Sigmoid colon (tissue), 6 donors: ENCODE measurements at regions not wholly inside any gene's neighbourhood (a gene's known extent, or its start where the extent isn't known, plus 50 kb on each side); places are given as distances from the start of the nearest gene placed in this dataset.

Source experiments
- DNase-seq: peaks from one replicate; pipeline ENCODE4 v3.0.0-alpha.2; 2019
- H3K27ac ChIP-seq, 4 donors: fragments of 200-600 bp; sonication (generic); one replicate each; pipeline ENCODE4 v1.5.1; 2016 to 2019; ENCODE audit warnings: mild to moderate bottlenecking in 1 of 4
- H3K27me3 ChIP-seq, 3 donors: fragments of 200-600 bp; sonication (generic); one replicate each; pipeline ENCODE4 v1.5.1; 2019; ENCODE audit warnings: mild to moderate bottlenecking in 1 of 3
- H3K36me3 ChIP-seq, 4 donors: fragments of 200-600 bp; sonication (generic); one replicate each; pipeline ENCODE4 v1.5.1; 2016 to 2019
- H3K4me1 ChIP-seq, 4 donors: fragments of 200-600 bp; sonication (generic); one replicate each; pipeline ENCODE4 v1.5.1; 2017 to 2019
- H3K4me3 ChIP-seq, 4 donors: fragments of 200-600 bp; sonication (generic); one replicate each; pipeline ENCODE4 v1.5.1; 2017 to 2019; ENCODE audit warnings: mild to moderate bottlenecking in 2 of 4, moderate library complexity in 1 of 4
- H3K9me3 ChIP-seq, 4 donors: fragments of 200-600 bp in 3 of 4; sonication (generic) in 3 of 4; one replicate each; pipeline versions ENCODE4 v1.5.1 to v1.6.1; 2013 to 2019
- EP300 ChIP-seq, 4 donors: sonication (generic); formaldehyde crosslinking; IDR thresholded peaks; one replicate each; pipeline ENCODE4 v1.6.1; 2017; ENCODE audit warnings: antibody characterized with exemption in 4 of 4
- POLR2A ChIP-seq, 2 donors: fragments of 450-650 bp; IDR thresholded peaks; one replicate each; pipeline ENCODE4 v1.6.1; 2016; ENCODE audit warnings: antibody characterized with exemption in 2 of 2, mild to moderate bottlenecking in 2 of 2, moderate library complexity in 2 of 2
- POLR2AphosphoS5 ChIP-seq, 4 donors: sonication (generic); formaldehyde crosslinking; IDR thresholded peaks; one replicate each; pipeline ENCODE4 v1.6.1; 2017; ENCODE audit warnings: antibody characterized with exemption in 4 of 4
- WGBS, 2 donors: extraction: QIAGEN DNeasy Blood & Tissue Kit; methylation state at CpG; one replicate each; pipeline ENCODE4 v1.1.7; 2013; 5-methylcytosine and 5-hydroxymethylcytosine counted together
- intact Hi-C: fragments of 100-400 bp; cut with DNase I; formaldehyde crosslinking; loops from one replicate; pipeline ENCODE4 v1.15.1; 2023
- TF ChIP-seq, protein P1 (sequence below), 4 experiments: fragments of 450-650 bp in 3 of 4; fragments of 200-600 bp in 1 of 4; IDR thresholded peaks; one replicate each; pipeline ENCODE4 v1.5.1; 2016 to 2019; ENCODE audit warnings: antibody characterized with exemption in 4 of 4, mild to moderate bottlenecking in 3 of 4, moderate library complexity in 2 of 4
- donor health status: healthy with polysubstance abuse.
- donor health status: healthy.

DNA sequence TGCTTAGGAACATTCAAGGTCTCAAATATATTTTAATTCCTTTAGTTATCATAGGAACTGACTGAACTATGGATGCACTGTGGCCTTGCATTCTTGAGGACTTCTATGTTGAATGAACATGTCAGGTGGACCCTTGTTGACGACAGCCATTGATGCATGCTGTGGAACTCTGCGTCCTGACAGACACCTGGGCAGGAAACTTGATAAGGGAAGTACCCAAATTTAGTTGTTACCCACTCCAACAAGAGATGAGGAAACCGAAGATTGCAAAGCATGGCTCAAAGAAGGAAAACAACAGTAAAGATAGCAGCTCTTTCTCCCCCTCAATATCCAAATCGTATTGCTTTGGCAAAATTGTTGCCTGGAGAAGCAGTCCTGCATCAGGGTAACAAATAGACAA is 540.0 kb upstream of the NR3C2 start:
- no peak for DNase-seq
- peaks cover 0 to 31% (median 26%) of the 10 kb centered on the region in 4 donors for H3K4me1 ChIP-seq
- TF ChIP-seq, protein P1, sequence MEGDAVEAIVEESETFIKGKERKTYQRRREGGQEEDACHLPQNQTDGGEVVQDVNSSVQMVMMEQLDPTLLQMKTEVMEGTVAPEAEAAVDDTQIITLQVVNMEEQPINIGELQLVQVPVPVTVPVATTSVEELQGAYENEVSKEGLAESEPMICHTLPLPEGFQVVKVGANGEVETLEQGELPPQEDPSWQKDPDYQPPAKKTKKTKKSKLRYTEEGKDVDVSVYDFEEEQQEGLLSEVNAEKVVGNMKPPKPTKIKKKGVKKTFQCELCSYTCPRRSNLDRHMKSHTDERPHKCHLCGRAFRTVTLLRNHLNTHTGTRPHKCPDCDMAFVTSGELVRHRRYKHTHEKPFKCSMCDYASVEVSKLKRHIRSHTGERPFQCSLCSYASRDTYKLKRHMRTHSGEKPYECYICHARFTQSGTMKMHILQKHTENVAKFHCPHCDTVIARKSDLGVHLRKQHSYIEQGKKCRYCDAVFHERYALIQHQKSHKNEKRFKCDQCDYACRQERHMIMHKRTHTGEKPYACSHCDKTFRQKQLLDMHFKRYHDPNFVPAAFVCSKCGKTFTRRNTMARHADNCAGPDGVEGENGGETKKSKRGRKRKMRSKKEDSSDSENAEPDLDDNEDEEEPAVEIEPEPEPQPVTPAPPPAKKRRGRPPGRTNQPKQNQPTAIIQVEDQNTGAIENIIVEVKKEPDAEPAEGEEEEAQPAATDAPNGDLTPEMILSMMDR (IDR thresholded peaks at IDR 0.05): no peak
- TF ChIP-seq EP300 (IDR thresholded peaks at IDR 0.05) (no peak), POLR2AphosphoS5 (IDR thresholded peaks at IDR 0.05) (no peak), POLR2A (IDR thresholded peaks at IDR 0.05) (no peak)
- intact Hi-C loops: no loop called here
- H3K36me3 ChIP-seq: no peaks in the 10 kb centered on the region
- no peak overlapping the region for H3K27ac ChIP-seq
- H3K4me3 ChIP-seq: no peak overlapping the region
- 61 to 87% methylated on average over 4 of the region's 4 CpGs for whole genome bisulfite sequencing, 2 donors
- H3K27me3 ChIP-seq: no peaks in the 10 kb centered on the region
- no peaks in the 10 kb centered on the region for H3K9me3 ChIP-seq

GRCh38 chr4:148980782-148981480 is 538.7 kb upstream of the NR3C2 start:
- no peaks in the 10 kb centered on the region for H3K9me3 ChIP-seq
- intact Hi-C loops: no loop called here
- peaks cover 0 to 31% (median 26%) of the 10 kb centered on the region in 4 donors for H3K4me1 ChIP-seq
- TF ChIP-seq POLR2AphosphoS5 (IDR thresholded peaks at IDR 0.05) (peak in 3 of 4 donors; percentile 15 to 82 (median 75)), EP300 (IDR thresholded peaks at IDR 0.05) (no peak), POLR2A (IDR thresholded peaks at IDR 0.05) (no peak)
- TF ChIP-seq, protein P1 (IDR thresholded peaks at IDR 0.05): peak in 1 of 4 experiments; percentile 4
- no peak overlapping the region for H3K4me3 ChIP-seq
- no peaks in the 10 kb centered on the region for H3K36me3 ChIP-seq
- H3K27ac ChIP-seq: peak overlapping the region in 3 of 4 donors; percentile 46 to 75 (median 67)
- DNase-seq: no peak
- H3K27me3 ChIP-seq: no peaks in the 10 kb centered on the region

DNA sequence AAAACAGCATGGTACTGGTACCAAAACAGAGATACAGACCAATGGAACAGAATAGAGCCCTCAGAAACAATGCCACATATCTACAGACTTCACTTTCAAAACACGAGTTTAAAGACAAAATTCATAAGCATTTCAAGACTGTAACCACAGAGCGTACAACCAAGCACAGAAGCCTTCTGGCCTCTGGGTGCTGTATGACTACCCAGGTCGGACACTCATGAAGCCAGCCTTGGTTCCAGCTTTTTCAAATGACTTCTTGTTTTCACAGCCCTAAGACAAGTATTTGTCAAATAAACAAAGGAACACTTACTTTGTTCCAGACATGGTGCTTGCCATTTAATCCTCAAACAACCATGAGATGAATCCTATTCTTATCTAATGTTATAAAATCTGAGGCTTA is 536.1 kb upstream of the NR3C2 start:
- no peak for TF ChIP-seq POLR2AphosphoS5 (IDR thresholded peaks at IDR 0.05)
- H3K27me3 ChIP-seq: no peaks in the 10 kb centered on the region
- intact Hi-C loops: no loop called here

DNA sequence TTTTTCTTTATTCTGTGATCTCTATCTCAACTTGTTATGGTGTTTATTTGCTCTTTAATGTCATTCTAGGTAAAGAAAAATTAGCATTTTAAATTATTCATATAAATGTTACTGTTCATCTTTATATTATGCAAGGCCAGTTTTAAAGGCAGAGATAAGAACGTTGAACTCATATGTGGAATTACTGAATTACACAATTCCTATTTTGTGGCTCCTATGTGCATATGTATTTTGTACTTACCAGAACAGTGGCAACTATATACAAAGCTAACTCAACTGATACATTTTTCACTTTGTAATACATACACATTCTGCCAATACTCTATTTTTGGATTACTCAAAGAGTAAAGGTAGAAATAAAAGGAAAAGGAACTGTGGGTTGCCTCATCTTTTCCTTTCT is 533.2 kb upstream of the NR3C2 start:
- no peaks in the 10 kb centered on the region for H3K9me3 ChIP-seq
- H3K4me3 ChIP-seq: no peak overlapping the region
- peaks cover 0 to 21% (median 17%) of the 10 kb centered on the region in 4 donors for H3K4me1 ChIP-seq
- no peaks in the 10 kb centered on the region for H3K27me3 ChIP-seq
- DNase-seq: no peak
- no peak for TF ChIP-seq POLR2A (IDR thresholded peaks at IDR 0.05)
- TF ChIP-seq EP300 (IDR thresholded peaks at IDR 0.05): no peak
- TF ChIP-seq POLR2AphosphoS5 (IDR thresholded peaks at IDR 0.05): no peak
- TF ChIP-seq, protein P1 (IDR thresholded peaks at IDR 0.05): no peak
- no peaks in the 10 kb centered on the region for H3K36me3 ChIP-seq
- 70 to 80% methylated on average over 1 of the region's 1 CpG for WGBS, 2 donors
- intact Hi-C loops: no loop called here
- no peak overlapping the region for H3K27ac ChIP-seq

More for the DNA sequence above, 536.1 kb upstream of the NR3C2 start:
- Histone ChIP-seq H3K4me3 (no peak overlapping the region), H3K9me3 (no peaks in the 10 kb centered on the region), H3K36me3 (no peaks in the 10 kb centered on the region), H3K4me1 (peaks cover 0 to 31% (median 26%) of the 10 kb centered on the region in 4 donors), H3K27ac (no peak overlapping the region)
- DNase-seq: no peak
- WGBS, 2 donors: 91 to 93% methylated on average over 3 of the region's 3 CpGs

- no peak overlapping the region for H3K4me3 ChIP-seq
- H3K4me1 ChIP-seq: no peaks in the 10 kb centered on the region
- H3K9me3 ChIP-seq: peaks cover 0 to 5% (median 0%) of the 10 kb centered on the region in 4 donors
- no peaks in the 10 kb centered on the region for H3K36me3 ChIP-seq
- 93 to 95% methylated on average over 2 of the region's 2 CpGs for WGBS, 2 donors
- H3K27me3 ChIP-seq: no peaks in the 10 kb centered on the region
- no peak for DNase-seq
- TF ChIP-seq EP300 (IDR thresholded peaks at IDR 0.05) (no peak), POLR2A (IDR thresholded peaks at IDR 0.05) (no peak), POLR2AphosphoS5 (IDR thresholded peaks at IDR 0.05) (no peak)
- TF ChIP-seq, protein P1 (IDR thresholded peaks at IDR 0.05): no peak
- no peak overlapping the region for H3K27ac ChIP-seq
- intact Hi-C loops: no loop called here
These were observed 522.9 kb upstream of the NR3C2 start for GRCh38 chr4:148965080-148965479.
